ENCODE measurements at regions not wholly inside any gene's neighbourhood (a gene's known extent, or its start where the extent isn't known, plus 50 kb on each side); places are given as distances from the start of the nearest gene placed in this dataset.

DNA sequence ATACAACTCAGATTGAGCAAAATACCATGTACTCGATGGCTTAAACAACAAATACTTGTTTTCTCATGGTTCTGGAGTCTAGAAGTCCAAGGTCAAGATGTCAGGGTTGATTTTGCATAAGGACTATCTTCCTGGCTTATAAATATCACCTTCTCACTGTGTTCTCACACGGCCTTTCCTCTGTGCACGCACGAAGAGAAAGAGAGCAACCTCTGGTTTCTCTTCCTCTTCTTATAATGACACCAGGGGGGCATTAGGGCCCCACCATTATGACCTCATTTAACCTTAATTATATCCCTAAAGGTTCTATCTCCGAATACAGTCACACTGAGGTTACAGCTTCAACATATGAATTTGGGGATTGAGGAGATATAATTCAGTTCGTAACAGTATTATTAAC, 504.0 kb downstream of the MAGEE1 start:
- TF ChIP-seq ELF4 (IDR thresholded peaks at IDR 0.05) (no peak), ARNT (IDR thresholded peaks at IDR 0.05) (no peak), TARDBP (IDR thresholded peaks at IDR 0.05) (no peak), L3MBTL2 (conservative IDR thresholded peaks at IDR 0.05) (no peak), SP1 (IDR thresholded peaks at IDR 0.05) (no peak), SUZ12 (IDR thresholded peaks at IDR 0.05) (no peak), CTBP1 (IDR thresholded peaks at IDR 0.05; ENCODE audit: borderline replicate concordance) (no peak), FOXA1 (IDR thresholded peaks at IDR 0.05) (no peak), NFRKB (IDR thresholded peaks at IDR 0.05) (no peak), ZNF384 (IDR thresholded peaks at IDR 0.05) (no peak), FOXM1 (IDR thresholded peaks at IDR 0.05; ENCODE audit: borderline replicate concordance) (no peak)
- TF ChIP-seq, protein P1, sequence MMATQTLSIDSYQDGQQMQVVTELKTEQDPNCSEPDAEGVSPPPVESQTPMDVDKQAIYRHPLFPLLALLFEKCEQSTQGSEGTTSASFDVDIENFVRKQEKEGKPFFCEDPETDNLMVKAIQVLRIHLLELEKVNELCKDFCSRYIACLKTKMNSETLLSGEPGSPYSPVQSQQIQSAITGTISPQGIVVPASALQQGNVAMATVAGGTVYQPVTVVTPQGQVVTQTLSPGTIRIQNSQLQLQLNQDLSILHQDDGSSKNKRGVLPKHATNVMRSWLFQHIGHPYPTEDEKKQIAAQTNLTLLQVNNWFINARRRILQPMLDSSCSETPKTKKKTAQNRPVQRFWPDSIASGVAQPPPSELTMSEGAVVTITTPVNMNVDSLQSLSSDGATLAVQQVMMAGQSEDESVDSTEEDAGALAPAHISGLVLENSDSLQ (IDR thresholded peaks at IDR 0.05), result no peak

Data from HEK293T (cell line).